ENCODE measurements at regions not wholly inside any gene's neighbourhood (a gene's known extent, or its start where the extent isn't known, plus 50 kb on each side); places are given as distances from the start of the nearest gene placed in this dataset.

DNA sequence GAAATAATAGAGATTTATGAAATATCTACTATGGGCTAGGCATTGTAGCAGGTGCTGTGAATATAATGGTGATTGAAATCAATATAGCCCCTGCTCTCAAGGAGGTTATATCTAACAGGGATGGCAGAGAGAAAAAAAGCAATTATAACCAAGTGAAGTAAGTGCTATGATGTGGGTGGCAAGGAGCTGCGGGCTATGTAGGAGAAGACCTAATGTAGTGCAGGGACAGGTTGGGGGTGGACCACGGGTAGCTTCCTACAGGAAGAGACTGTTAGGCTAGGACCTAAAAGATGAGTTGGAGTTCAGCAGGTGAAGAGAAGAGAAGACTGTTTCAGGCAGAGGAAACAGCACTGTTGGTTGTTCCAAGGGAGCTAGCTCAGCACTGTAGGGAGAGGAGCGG, 311.0 kb downstream of the KCNRG start:
- DNase-seq: no peak

DNA sequence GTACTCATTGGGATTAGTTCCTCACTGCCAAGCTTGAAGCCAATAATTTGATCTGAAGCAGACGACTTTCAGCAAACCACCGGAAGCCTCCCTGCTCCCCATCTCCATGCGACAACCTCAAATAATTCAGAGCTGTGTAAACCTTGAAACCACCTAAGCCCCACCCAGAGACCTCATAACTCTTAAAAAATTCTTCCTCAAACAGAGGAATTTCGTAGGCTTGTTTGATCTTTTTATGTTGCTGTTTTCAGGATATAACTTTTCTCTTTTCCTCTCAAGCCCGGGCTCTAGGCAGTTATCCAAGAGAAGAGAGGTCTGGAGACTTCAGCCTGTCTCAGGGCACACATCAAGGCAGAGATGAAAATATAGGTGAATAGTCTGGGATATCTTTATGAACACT, 311.6 kb downstream of the KCNRG start:
- DNase-seq: no peak

GRCh38 chr13:50334115-50334778, 319.0 kb downstream of the KCNRG start:
- no peak for DNase-seq

DNA sequence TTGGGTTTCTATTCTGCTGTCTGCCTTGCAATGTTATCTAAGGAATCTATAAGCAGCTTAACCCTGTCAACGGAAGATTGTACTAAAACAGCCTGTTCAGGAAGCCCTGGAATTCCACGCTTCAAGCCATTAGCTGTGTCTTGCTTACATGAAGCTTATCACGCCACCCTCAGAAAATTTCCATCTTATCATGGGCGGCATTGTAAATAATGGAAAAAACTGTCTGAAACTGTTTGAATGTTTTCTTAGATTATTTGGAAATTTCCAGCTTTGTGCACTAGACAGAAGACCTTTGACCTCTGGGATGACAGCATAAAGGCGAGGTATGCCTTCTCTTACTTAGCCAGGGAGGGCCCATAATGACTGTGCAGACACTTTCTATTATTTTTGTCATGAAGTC, 319.7 kb downstream of the KCNRG start:
- no peak for DNase-seq

DNA sequence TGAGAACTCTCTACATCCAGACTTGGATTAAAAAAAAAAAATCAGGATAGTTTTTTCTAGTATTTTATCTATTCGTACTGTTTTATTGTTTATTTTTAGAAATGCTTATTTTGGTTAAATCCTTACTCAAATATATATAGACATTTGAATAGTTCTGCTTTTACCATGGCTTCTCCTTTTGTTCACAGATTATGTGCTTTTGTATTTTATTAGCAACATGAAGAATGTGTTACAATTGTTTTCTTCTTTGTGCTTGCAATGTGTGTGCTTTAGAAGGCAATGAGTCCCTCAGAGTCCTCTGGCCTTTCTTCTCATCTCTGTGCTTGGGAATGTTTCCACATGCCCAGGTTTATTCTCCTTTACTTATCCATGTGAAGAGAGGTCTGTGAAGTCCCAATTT, 324.0 kb downstream of the KCNRG start:
- no peak for DNase-seq

DNA sequence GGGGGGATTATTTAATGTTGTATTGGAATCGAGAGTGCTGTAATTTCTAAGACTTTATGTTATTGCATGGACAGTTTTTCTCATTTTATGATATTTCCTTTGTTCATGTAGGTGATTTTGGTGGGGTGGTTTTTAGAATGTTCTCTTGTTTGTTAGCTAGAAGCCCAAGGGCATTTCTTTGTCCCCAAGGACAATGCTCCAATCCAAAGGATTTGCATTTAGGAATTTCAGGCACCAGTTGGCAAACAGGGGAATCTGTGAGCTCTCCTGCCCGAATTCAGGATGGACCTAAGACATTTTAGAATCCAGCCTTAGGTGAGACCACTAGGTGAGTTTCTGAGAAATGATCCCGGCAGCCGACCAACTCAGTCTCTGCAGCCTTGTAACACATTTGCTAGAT, 324.9 kb downstream of the KCNRG start:
- no peak for DNase-seq

DNA sequence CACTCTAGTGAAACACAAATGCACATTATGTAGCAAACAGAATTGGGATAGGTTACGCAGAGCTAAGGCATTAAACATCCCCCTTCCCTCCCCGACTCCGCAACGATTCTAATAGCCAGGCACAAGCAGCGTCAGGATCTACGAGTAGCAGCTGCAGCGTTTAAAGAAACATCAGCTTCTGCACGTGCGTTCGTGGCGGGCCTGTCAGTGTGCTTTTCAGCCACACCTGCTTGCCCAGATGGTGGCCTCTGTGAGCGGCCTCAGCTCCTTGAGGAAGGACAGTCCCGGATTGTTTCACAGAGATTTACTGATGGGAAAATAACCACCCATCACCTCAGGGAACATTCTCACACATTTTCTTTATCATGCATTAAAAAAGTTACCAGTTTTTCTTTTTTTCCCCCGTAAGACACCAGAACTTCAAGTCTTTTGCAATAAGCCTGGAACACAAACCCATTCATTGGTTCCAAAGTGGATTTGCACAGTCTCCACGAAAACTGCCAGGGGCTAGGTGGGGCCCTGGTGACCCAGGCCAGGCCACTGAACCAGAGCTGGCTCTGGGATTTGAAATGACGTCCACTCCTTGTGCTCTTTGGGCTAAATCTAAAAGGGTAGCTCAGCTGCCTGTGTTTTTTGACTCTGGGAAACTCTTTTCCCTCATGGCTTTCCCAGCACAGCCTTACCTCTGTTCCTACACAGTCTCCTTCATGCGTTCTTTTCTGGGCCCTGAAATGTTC, 325.5 kb downstream of the KCNRG start:
- DNase-seq: no peak

DNA sequence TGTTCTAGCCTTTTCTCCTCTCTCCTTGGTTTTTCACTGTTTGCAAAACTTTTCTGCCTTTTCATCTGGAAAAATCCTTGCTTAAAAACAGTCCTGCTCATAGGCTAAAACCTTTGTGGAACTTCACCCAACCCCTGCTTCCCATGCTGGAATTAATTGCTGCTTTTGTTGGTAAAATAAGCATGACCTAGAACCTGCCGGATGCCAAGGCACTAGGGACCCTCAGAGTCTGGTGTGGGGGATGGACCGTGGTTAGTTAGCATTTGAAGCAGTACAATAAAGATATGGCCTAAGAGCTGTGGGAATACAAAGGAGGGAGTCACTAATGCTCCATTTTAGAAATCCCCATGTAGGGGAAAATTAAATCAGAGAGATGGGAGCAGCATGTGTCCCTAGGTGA, 326.3 kb downstream of the KCNRG start:
- no peak for DNase-seq

DNA sequence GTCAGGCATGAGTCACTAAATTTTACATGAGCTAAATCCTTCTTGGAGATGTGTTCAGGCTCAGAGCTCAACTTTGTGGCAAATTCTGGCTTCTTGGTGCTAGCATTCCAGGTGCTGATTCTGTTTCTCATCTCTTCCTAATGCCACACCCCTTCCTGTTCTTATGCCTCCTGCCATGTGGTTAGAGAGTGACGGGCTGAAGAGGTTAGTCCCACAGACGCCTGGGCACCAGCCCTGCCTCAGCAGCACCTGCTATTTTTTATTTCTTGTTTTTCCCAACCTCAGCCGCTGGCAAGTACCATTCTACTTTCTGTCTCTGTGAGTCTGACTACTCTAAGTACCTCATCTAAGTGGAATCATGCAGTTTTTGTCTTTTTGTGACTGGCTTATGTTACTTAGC, 329.5 kb downstream of the KCNRG start:
- DNase-seq: no peak

DNA sequence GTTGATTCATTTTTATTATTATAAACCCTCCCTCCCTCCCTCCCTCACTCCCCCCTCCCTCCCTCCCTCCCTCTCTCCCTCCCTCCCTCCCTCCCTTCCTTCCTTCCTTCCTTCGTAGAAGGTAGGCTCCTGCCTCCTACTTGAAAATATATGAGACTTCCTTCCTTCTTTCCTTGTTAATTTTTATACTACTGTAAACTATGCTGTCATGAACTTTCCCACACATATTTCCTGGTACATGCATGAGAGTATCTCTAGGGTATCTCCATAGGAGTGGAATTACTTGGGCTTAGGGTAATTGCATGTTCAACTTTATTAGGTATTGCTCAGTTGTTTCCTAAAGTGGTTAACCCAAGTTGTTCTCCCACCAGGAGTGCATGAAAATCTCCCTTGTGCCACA, 330.6 kb downstream of the KCNRG start:
- no peak for DNase-seq

- DNase-seq: no peak
Observed at GRCh38 chr13:50348371-50348770, 333.1 kb downstream of the KCNRG start.

DNA sequence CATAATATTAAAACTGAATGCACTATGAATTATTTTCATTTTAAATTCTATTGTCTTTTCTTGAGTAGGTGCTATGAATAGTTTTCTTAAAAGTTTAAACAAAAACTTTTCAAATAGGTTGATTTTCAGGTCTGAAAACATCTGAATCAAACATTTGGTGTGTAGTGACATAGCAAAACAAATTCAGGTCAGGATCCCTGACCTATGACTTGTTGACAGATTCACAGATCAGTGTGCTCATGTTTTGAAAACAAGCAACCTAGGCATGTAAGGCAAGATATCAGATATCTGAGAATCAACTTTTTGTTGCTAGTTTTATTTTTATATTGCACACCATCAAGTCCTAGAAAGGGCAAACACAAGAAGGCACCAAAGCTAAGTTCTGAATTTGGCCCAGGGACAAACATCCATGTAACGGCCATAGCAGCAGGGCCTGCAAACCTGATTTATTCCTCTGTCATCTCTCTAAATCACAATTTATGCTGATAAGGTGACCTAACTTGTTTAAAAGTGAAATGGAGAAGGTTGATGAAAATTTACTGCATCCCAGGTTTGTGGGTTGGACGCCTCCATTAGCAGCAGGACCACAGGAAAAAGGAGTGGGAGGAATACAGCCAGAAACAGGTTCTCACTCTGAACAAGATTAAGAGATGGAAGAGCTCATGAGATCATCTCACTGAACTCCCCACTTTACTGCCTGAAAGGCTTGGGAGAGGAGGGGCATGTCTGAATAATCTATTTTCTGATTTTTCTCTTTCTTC, 337.7 kb downstream of the KCNRG start:
- DNase-seq: no peak

GRCh38 chr13:50353651-50354415, 338.6 kb downstream of the KCNRG start:
- DNase-seq: no peak

DNA sequence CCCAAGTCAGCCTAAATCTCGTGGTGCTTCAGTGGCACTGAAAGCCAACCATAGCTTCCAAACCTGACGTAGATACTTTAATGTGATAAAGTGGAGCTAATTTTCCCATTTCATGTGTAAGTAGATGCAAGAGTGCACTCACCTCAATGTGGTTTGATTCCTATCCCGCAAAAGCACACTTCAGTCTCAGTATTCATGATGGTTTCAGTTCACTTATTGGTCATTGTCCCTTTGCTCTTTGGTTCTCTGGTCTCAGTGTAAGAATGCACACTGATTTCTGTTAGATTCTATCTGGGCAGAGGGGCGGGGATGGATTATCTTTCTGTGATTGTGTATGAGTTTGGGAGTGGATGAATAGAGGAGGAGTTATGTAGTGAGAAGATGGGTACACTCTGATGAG, 340.6 kb downstream of the KCNRG start:
- no peak for DNase-seq

DNA sequence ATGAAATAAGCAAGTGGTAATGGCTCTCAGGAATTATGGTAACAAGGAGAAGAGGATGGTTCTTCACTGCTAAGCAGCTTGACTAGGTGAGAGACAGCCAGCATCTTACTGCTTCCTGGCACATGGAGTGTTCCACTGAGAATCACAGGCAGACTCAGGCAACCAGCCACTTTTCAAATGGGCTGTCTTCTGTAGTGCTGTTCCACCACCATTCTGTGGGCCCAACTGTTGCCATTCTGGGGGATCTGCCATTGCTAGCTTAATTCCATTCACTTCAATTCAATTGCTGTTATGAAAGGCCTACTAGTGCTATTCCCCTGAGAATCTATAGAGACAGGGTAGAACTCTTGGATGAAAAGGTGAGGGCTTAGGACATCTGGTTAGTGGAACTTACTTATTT, 341.9 kb downstream of the KCNRG start:
- no peak for DNase-seq

GRCh38 chr13:50357586-50358118, 342.4 kb downstream of the KCNRG start:
- no peak for DNase-seq

DNA sequence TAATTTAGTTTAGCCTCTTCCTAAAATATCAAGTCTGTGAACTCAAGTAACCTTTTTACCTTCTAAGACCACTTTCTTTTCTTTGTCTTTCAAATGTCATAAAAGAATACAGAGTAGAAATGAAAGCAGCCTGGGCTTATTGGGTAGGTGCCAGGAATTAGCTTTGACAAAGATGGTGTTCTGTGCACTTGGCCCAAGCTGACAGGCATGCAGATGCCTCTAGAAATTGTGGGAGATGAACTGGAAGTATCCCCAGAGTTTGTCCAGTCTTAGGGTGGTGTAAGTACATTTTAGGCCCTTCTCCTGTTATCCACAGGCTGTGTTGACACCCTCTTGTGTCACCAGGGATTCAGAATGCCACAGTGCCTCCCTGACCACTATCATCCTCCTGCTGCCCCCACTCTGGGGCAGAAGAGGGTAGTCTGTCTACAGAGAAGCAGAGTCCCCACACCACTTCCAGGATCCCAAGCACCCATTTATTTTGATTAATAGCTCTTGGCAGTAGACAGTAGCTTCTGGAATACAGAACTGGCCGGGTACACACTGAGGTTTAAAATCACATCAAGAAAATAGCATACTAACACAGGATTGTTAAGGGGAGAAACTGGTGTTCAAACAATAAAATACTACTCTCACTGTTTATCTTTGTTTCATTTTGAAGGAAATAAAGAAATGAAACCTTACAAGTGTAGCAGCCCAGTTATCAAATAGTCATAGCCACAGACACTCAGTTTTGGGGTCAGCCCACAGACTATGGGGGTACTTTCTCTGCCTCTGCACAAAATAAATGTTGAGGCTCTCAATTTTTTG, 343.2 kb downstream of the KCNRG start:
- DNase-seq: no peak

GRCh38 chr13:50359041-50359367, 343.8 kb downstream of the KCNRG start:
- no peak for DNase-seq

GRCh38 chr13:50359779-50360178, 344.5 kb downstream of the KCNRG start:
- no peak for DNase-seq

GRCh38 chr13:50360637-50361036, 345.4 kb downstream of the KCNRG start:
- no peak for DNase-seq

DNA sequence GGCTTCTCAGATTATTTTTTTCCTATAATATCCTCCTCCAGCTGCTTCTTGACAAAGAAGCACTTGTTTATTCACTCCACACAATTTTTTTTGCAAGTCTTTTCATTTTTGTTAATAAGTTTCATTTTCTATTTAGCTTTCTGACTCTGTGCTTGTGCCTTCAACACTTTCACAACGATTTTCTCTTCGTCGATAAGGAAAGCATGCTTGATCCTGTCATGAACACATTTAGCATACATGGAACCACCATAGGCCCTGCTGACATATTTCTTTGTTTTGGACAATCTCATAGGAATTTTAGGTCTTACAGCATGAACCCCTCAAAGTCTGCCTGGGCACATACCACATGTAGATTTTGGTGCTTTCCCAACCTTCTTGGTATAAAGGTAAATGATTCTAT, 346.0 kb downstream of the KCNRG start:
- DNase-seq: no peak

Measured in activated T-cell treated with anti-CD3 and anti-CD28 coated beads for 4 hours (primary cell).